DOHH2 (cell line): ENCODE measurements at regions not wholly inside any gene's neighbourhood (a gene's known extent, or its start where the extent isn't known, plus 50 kb on each side); places are given as distances from the start of the nearest gene placed in this dataset.

Experiments
- EZH2phosphoT487 ChIP-seq: fragments of 200-600 bp; sonication (generic); IDR thresholded peaks from 2 replicates; pipeline ENCODE4 v1.6.1; 2017; ENCODE audit warnings: borderline replicate concordance, mild to moderate bottlenecking, antibody characterized with exemption, low read length, moderate library complexity, mixed read lengths
- TF ChIP-seq, protein P1 (sequence below): fragments of 200-600 bp; sonication (generic); IDR thresholded peaks from one replicate; pipeline ENCODE4 v1.5.1; 2014; ENCODE audit warnings: antibody characterized with exemption, mild to moderate bottlenecking, low read depth, low read length; ENCODE audit not compliant: poor library complexity, severe bottlenecking

DNA sequence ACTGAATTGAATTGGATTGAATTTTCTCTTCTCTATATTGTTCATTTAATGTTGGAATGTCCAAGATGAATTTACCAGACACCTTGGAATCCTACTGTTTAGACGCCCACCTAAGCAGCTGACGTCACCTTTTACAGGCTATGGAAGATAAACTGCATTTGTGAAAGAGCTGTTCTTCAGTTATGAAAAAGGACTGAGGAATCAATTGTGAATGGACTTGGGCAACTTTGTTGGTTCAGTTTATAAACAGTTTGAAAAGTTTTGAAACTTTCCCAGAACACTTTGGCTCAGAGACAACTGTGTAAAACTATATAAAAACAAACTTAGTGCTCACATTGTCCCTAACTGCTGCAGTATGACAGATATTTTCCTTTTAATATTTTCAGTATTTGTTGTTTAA, 590.8 kb upstream of the SPRY2 start:
- TF ChIP-seq, protein P1, sequence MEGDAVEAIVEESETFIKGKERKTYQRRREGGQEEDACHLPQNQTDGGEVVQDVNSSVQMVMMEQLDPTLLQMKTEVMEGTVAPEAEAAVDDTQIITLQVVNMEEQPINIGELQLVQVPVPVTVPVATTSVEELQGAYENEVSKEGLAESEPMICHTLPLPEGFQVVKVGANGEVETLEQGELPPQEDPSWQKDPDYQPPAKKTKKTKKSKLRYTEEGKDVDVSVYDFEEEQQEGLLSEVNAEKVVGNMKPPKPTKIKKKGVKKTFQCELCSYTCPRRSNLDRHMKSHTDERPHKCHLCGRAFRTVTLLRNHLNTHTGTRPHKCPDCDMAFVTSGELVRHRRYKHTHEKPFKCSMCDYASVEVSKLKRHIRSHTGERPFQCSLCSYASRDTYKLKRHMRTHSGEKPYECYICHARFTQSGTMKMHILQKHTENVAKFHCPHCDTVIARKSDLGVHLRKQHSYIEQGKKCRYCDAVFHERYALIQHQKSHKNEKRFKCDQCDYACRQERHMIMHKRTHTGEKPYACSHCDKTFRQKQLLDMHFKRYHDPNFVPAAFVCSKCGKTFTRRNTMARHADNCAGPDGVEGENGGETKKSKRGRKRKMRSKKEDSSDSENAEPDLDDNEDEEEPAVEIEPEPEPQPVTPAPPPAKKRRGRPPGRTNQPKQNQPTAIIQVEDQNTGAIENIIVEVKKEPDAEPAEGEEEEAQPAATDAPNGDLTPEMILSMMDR, result no peak
- no peak for TF ChIP-seq EZH2phosphoT487
